Natural killer cell (primary cell): ENCODE measurements at regions not wholly inside any gene's neighbourhood (a gene's known extent, or its start where the extent isn't known, plus 50 kb on each side); places are given as distances from the start of the nearest gene placed in this dataset.
"Not testable (repeated sequence)": the region's sequence is repeated elsewhere in the genome, so short reads cannot be mapped to it uniquely, and the experiment has no call there.

ENCODE experiments used
- ATAC-seq, 3 donors: fragments of 150-1000 bp in 2 of 3; fragments of 200-7000 bp in 1 of 3; cut with Tn5 transposase; 1 replicate in 1 of 3; 2 replicates in 2 of 3; pipeline ENCODE4 v1.10.0; 2021; ENCODE audit warnings: mild to moderate bottlenecking in 2 of 3, moderate library complexity in 2 of 3
- DNase-seq, 2 donors: peaks; one replicate each; pipeline versions ENCODE4 v3.0.0 to v3.0.0-alpha.2; 2013 to 2021; ENCODE audit warnings: mixed read lengths in 1 of 2
- H3K27ac ChIP-seq: one replicate; pipeline ENCODE4 v1.5.1; 2013; ENCODE audit warnings: mild to moderate bottlenecking, low read length
- H3K27me3 ChIP-seq: one replicate; pipeline ENCODE4 v1.6.1; 2013; ENCODE audit warnings: low read length; ENCODE audit not compliant: control insufficient read depth, insufficient read depth
- H3K36me3 ChIP-seq: one replicate; pipeline ENCODE4 v1.6.1; 2013; ENCODE audit warnings: low read length; ENCODE audit not compliant: control insufficient read depth, insufficient read depth
- H3K4me1 ChIP-seq: one replicate; pipeline ENCODE4 v1.6.1; 2013; ENCODE audit warnings: low read length; ENCODE audit not compliant: control insufficient read depth, insufficient read depth
- H3K4me3 ChIP-seq: one replicate; pipeline ENCODE4 v1.5.1; 2013; ENCODE audit warnings: low read length
- H3K9me3 ChIP-seq: one replicate; pipeline ENCODE4 v1.6.1; 2013; ENCODE audit warnings: low read length; ENCODE audit not compliant: control insufficient read depth, insufficient read depth
- H3K27ac Mint-ChIP-seq, 2 donors: one replicate each; pipeline ENCODE4 v1.8.0; 2022; ENCODE audit warnings: mild to moderate bottlenecking in 2 of 2, mixed read lengths in 2 of 2, moderate library complexity in 1 of 2
- H3K27me3 Mint-ChIP-seq, 2 donors: one replicate each; pipeline ENCODE4 v1.8.0; 2022; ENCODE audit warnings: low read depth in 2 of 2, mixed read lengths in 2 of 2
- H3K36me3 Mint-ChIP-seq: one replicate; pipeline ENCODE4 v1.8.0; 2022; ENCODE audit warnings: mixed read lengths
- H3K4me1 Mint-ChIP-seq, 2 donors: one replicate each; pipeline ENCODE4 v1.8.0; 2022; ENCODE audit warnings: mixed read lengths in 2 of 2
- H3K4me3 Mint-ChIP-seq: one replicate; pipeline ENCODE4 v1.8.0; 2022; ENCODE audit warnings: mild to moderate bottlenecking, moderate library complexity, mixed read lengths
- H3K9me3 Mint-ChIP-seq, 2 donors: one replicate each; pipeline ENCODE4 v1.8.0; 2022; ENCODE audit warnings: mixed read lengths in 2 of 2
- CTCF ChIP-seq: fragments of 200-600 bp; IDR thresholded peaks from one replicate; pipeline ENCODE4 v1.8.0; 2022; ENCODE audit warnings: antibody characterized with exemption
- WGBS: methylation state at CpG from one replicate; pipeline ENCODE4 v1.1.7; 2013; ENCODE audit warnings: missing lambda C conversion rate; ENCODE audit not compliant: insufficient coverage; 5-methylcytosine and 5-hydroxymethylcytosine counted together
- intact Hi-C: fragments of 100-400 bp; cut with micrococcal nuclease; formaldehyde crosslinking; loops from one replicate; pipeline ENCODE4 v1.14.2; 2022

GRCh38 chr1:208990456-208990855 lies 593.1 kb upstream of the CAMK1G start:
- no peak for DNase-seq
- peaks cover 20 to 22% of the 10 kb centered on the region in 2 donors for H3K4me1 Mint-ChIP-seq
- H3K27ac ChIP-seq, result no peak overlapping the region
- TF ChIP-seq CTCF, result no peak
- no peak for ATAC-seq
- H3K27me3 ChIP-seq, result no peaks in the 10 kb centered on the region
- H3K36me3 ChIP-seq, result no peaks in the 10 kb centered on the region
- peaks cover 4% of the 10 kb centered on the region for H3K4me1 ChIP-seq
- H3K4me3 Mint-ChIP-seq, result no peak overlapping the region
- H3K27me3 Mint-ChIP-seq, result peaks cover 0 to 4% of the 10 kb centered on the region in 2 donors
- H3K9me3 Mint-ChIP-seq, result no peaks in the 10 kb centered on the region
- intact Hi-C loops, result no loop called here
- H3K27ac Mint-ChIP-seq, result no peak overlapping the region
- H3K4me3 ChIP-seq, result no peak overlapping the region
- H3K9me3 ChIP-seq, result no peaks in the 10 kb centered on the region
- no peaks in the 10 kb centered on the region for H3K36me3 Mint-ChIP-seq
- WGBS, result 89% methylated on average over 1 of the region's 2 CpGs

GRCh38 chr1:208997053-208997452 lies 586.5 kb upstream of the CAMK1G start:
- H3K27me3 ChIP-seq, DNase-seq, H3K4me1 ChIP-seq, H3K4me1 Mint-ChIP-seq, H3K36me3 Mint-ChIP-seq, H3K36me3 ChIP-seq, H3K4me3 ChIP-seq, H3K9me3 Mint-ChIP-seq, ATAC-seq, H3K27ac Mint-ChIP-seq, H3K9me3 ChIP-seq, H3K4me3 Mint-ChIP-seq, intact Hi-C loops, H3K27ac ChIP-seq, H3K27me3 Mint-ChIP-seq: not testable (repeated sequence)
- 83% methylated on average over 2 of the region's 2 CpGs for WGBS

DNA sequence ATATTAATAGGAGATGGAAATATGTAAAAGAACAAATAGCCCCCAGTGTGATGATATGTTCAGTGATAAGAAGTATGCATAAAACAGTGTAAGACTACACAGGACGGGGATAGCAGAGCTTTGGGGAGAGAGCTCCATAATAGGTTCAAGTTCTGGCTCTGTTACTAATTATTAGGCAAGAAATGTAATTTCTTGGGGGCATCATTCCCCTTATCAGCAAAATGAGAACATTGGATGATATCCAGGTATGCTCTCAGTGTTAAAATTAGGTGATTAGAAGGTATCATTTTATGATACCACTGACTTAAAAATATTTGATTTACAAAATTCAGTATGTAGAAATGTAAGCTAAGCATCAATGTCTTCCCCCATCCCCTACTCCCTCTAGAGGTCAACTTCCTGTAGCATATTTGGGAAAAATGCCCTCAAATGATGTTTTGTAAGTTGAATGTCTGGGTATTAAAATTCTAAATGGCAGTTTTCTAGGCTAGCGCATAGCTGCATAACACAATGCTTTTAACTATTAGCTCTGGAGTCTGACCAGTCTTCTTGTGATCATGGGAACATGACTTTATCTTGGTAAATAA lies 585.7 kb upstream of the CAMK1G start:
- Mint-ChIP-seq H3K4me3 (no peak overlapping the region), H3K27ac (no peak overlapping the region), H3K9me3 (no peaks in the 10 kb centered on the region), H3K4me1 (no peaks in the 10 kb centered on the region), H3K36me3 (no peaks in the 10 kb centered on the region), H3K27me3 (peaks cover 4 to 5% of the 10 kb centered on the region in 2 donors)
- no peaks in the 10 kb centered on the region for H3K27me3 ChIP-seq
- WGBS, result 94% methylated on average over 2 of the region's 2 CpGs
- H3K9me3 ChIP-seq, result no peaks in the 10 kb centered on the region
- no peak overlapping the region for H3K4me3 ChIP-seq
- H3K4me1 ChIP-seq, result no peaks in the 10 kb centered on the region
- ATAC-seq (no peak), DNase-seq (no peak)
- H3K27ac ChIP-seq, result no peak overlapping the region
- no peaks in the 10 kb centered on the region for H3K36me3 ChIP-seq
- intact Hi-C loops, result no loop called here
- TF ChIP-seq CTCF, result no peak

GRCh38 chr1:209008586-209008985 lies 574.9 kb upstream of the CAMK1G start:
- H3K27ac Mint-ChIP-seq, result no peak overlapping the region
- WGBS, result 92% methylated on average over 1 of the region's 1 CpG
- Histone ChIP-seq H3K4me1 (no peaks in the 10 kb centered on the region), H3K9me3 (no peaks in the 10 kb centered on the region), H3K27me3 (no peaks in the 10 kb centered on the region), H3K4me3 (no peak overlapping the region), H3K36me3 (no peaks in the 10 kb centered on the region), H3K27ac (no peak overlapping the region)
- DNase-seq (no peak), ATAC-seq (no peak)
- H3K4me1 Mint-ChIP-seq, result no peaks in the 10 kb centered on the region
- no peaks in the 10 kb centered on the region for H3K36me3 Mint-ChIP-seq
- intact Hi-C loops, result no loop called here
- H3K27me3 Mint-ChIP-seq, result peaks cover 0 to 5% of the 10 kb centered on the region in 2 donors
- peaks cover 2 to 5% of the 10 kb centered on the region in 2 donors for H3K9me3 Mint-ChIP-seq
- TF ChIP-seq CTCF, result no peak
- no peak overlapping the region for H3K4me3 Mint-ChIP-seq
